H1 (cell line): ENCODE measurements at regions not wholly inside any gene's neighbourhood (a gene's known extent, or its start where the extent isn't known, plus 50 kb on each side); places are given as distances from the start of the nearest gene placed in this dataset.

ENCODE experiments used
- CEBPB ChIP-seq: IDR thresholded peaks from 2 replicates; pipeline ENCODE4 v1.6.1; 2012; ENCODE audit warnings: low read depth, low read length
- EP300 ChIP-seq, 2 experiments: IDR thresholded peaks; 1 replicate in 1 of 2; 2 replicates in 1 of 2; pipeline ENCODE4 v1.6.1; 2011 to 2012; ENCODE audit warnings: low read depth in 2 of 2, low read length in 2 of 2, mild to moderate bottlenecking in 2 of 2, borderline replicate concordance in 1 of 2, inconsistent platforms in 1 of 2, moderate library complexity in 1 of 2
- GTF2F1 ChIP-seq: IDR thresholded peaks from 2 replicates; pipeline ENCODE4 v1.6.1; 2012; ENCODE audit warnings: low read depth, low read length, improper control_type of control experiment, borderline replicate concordance
- MAFK ChIP-seq: IDR thresholded peaks from 2 replicates; pipeline ENCODE4 v1.6.1; 2012; ENCODE audit warnings: low read depth, mild to moderate bottlenecking, improper control_type of control experiment, low read length
- PHF8 ChIP-seq: fragments of 200-600 bp; sonication (generic); conservative IDR thresholded peaks from 2 replicates; pipeline ENCODE4 v1.7.1; 2012; ENCODE audit warnings: low read depth, mild to moderate bottlenecking, inconsistent platforms, low read length, moderate library complexity
- POLR2A ChIP-seq, 2 experiments: IDR thresholded peaks; 1 replicate in 1 of 2; 2 replicates in 1 of 2; pipeline ENCODE4 v1.6.1; 2011; ENCODE audit warnings: low read depth in 2 of 2, low read length in 2 of 2, mild to moderate bottlenecking in 2 of 2; ENCODE audit errors: control extremely low read depth in 1 of 2
- POLR2AphosphoS5 ChIP-seq: IDR thresholded peaks from 2 replicates; pipeline ENCODE4 v1.6.1; 2011; ENCODE audit warnings: low read depth, low read length
- RFX5 ChIP-seq: IDR thresholded peaks from 2 replicates; pipeline ENCODE4 v1.6.1; 2011; ENCODE audit warnings: low read depth, low read length, improper control_type of control experiment, borderline replicate concordance
- SP1 ChIP-seq: IDR thresholded peaks from 2 replicates; pipeline ENCODE4 v1.6.1; 2011; ENCODE audit warnings: low read depth, low read length
- SRF ChIP-seq: IDR thresholded peaks from 2 replicates; pipeline ENCODE4 v1.6.1; 2011; ENCODE audit warnings: mild to moderate bottlenecking, low read depth, low read length, moderate library complexity
- TF ChIP-seq, protein P1 (sequence below), 3 experiments: IDR thresholded peaks; 1 replicate in 2 of 3; 2 replicates in 1 of 3; pipeline versions ENCODE4 v1.5.1 to v1.6.1; 2011; ENCODE audit warnings: low read length in 3 of 3, mild to moderate bottlenecking in 3 of 3, inconsistent platforms in 2 of 3, low read depth in 1 of 3, moderate library complexity in 1 of 3; ENCODE audit not compliant: insufficient read depth in 1 of 3; ENCODE audit errors: control extremely low read depth in 1 of 3
- TF ChIP-seq, protein P2 (sequence below): IDR thresholded peaks from 2 replicates; pipeline ENCODE4 v1.6.1; 2012; ENCODE audit warnings: low read length, inconsistent platforms

DNA sequence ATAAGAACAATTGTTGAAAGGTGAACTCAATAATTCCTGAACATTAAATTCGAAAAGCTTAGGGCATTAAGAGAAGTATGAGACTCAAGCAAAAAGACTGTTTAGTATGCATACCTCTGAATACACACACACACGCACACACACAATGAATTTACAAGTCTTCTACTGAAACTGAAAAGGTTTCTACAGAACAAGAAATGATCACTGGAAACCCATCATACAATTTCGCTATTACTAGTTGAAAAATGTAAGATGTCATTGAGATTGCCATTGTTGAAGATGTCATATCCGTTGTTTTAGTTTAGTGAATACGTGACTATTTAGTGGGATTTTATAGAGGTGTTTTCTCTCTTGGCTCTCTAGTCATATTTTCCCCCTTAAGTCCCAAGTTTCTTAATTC lies 106.8 kb downstream of the FOXB1 start:
- TF ChIP-seq, protein P1, sequence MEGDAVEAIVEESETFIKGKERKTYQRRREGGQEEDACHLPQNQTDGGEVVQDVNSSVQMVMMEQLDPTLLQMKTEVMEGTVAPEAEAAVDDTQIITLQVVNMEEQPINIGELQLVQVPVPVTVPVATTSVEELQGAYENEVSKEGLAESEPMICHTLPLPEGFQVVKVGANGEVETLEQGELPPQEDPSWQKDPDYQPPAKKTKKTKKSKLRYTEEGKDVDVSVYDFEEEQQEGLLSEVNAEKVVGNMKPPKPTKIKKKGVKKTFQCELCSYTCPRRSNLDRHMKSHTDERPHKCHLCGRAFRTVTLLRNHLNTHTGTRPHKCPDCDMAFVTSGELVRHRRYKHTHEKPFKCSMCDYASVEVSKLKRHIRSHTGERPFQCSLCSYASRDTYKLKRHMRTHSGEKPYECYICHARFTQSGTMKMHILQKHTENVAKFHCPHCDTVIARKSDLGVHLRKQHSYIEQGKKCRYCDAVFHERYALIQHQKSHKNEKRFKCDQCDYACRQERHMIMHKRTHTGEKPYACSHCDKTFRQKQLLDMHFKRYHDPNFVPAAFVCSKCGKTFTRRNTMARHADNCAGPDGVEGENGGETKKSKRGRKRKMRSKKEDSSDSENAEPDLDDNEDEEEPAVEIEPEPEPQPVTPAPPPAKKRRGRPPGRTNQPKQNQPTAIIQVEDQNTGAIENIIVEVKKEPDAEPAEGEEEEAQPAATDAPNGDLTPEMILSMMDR (IDR thresholded peaks at IDR 0.05; ENCODE audit: control extremely low read depth in 1 of 3, insufficient read depth in 1 of 3, low read depth in 1 of 3, low read length in 3 of 3) = no peak
- TF ChIP-seq POLR2AphosphoS5 (no peak), RFX5 (no peak), SRF (no peak), EP300 (IDR thresholded peaks at IDR 0.05; ENCODE audit: borderline replicate concordance in 1 of 2, low read depth in 2 of 2, low read length in 2 of 2) (no peak), SP1 (no peak), MAFK (no peak), CEBPB (no peak), POLR2A (IDR thresholded peaks at IDR 0.05; ENCODE audit: control extremely low read depth in 1 of 2, low read depth in 2 of 2, low read length in 2 of 2) (no peak), GTF2F1 (no peak), PHF8 (no peak)
- TF ChIP-seq, protein P2, sequence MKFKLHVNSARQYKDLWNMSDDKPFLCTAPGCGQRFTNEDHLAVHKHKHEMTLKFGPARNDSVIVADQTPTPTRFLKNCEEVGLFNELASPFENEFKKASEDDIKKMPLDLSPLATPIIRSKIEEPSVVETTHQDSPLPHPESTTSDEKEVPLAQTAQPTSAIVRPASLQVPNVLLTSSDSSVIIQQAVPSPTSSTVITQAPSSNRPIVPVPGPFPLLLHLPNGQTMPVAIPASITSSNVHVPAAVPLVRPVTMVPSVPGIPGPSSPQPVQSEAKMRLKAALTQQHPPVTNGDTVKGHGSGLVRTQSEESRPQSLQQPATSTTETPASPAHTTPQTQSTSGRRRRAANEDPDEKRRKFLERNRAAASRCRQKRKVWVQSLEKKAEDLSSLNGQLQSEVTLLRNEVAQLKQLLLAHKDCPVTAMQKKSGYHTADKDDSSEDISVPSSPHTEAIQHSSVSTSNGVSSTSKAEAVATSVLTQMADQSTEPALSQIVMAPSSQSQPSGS = no peak
